Muscle of arm (tissue), 1 donor: ENCODE measurements at regions not wholly inside any gene's neighbourhood (a gene's known extent, or its start where the extent isn't known, plus 50 kb on each side); places are given as distances from the start of the nearest gene placed in this dataset.
"Not testable (repeated sequence)": the region's sequence is repeated elsewhere in the genome, so short reads cannot be mapped to it uniquely, and the experiment has no call there.

Source experiments
- DNase-seq: peaks from one replicate; pipeline ENCODE4 v3.0.0-alpha.2; 2013

GRCh38 chr13:21228738-21229137 is 52.3 kb downstream of the MRPL57 start:
- no peak for DNase-seq

- DNase-seq, result no peak
Observed at GRCh38 chr13:21229241-21230024, 53.0 kb downstream of the MRPL57 start.

- DNase-seq, result no peak
Observed at GRCh38 chr13:21230516-21230915, 54.1 kb downstream of the MRPL57 start.

GRCh38 chr13:21231426-21231940 is 55.0 kb downstream of the MRPL57 start:
- no peak for DNase-seq

- DNase-seq, result peak; percentile 53
Observed at GRCh38 chr13:21232196-21232595, 55.7 kb downstream of the MRPL57 start.

- DNase-seq, result no peak
Observed at GRCh38 chr13:21232599-21232998, 56.1 kb downstream of the MRPL57 start.

GRCh38 chr13:21233086-21233485 is 56.6 kb downstream of the MRPL57 start:
- no peak for DNase-seq

GRCh38 chr13:21234526-21234925 is 58.1 kb downstream of the MRPL57 start:
- DNase-seq, result no peak

- no peak for DNase-seq
Observed at GRCh38 chr13:21235174-21235573, 58.7 kb downstream of the MRPL57 start.

- no peak for DNase-seq
Observed at GRCh38 chr13:21237081-21237480, 60.6 kb downstream of the MRPL57 start.

- DNase-seq, result no peak
Observed at GRCh38 chr13:21238267-21238666, 61.8 kb downstream of the MRPL57 start.

GRCh38 chr13:21240586-21240985 is 64.1 kb downstream of the MRPL57 start:
- no peak for DNase-seq

- DNase-seq, result no peak
Observed at GRCh38 chr13:21242236-21242635, 65.8 kb downstream of the MRPL57 start.

GRCh38 chr13:21243045-21243897 is 66.8 kb downstream of the MRPL57 start:
- no peak for DNase-seq

GRCh38 chr13:21243898-21244184 is 67.4 kb downstream of the MRPL57 start:
- DNase-seq, result not testable (repeated sequence)

GRCh38 chr13:21246761-21247452 is 70.4 kb downstream of the MRPL57 start:
- DNase-seq, result no peak

- no peak for DNase-seq
Observed at GRCh38 chr13:21256351-21256761, 79.9 kb downstream of the MRPL57 start.

GRCh38 chr13:21256891-21257290 is 80.4 kb downstream of the MRPL57 start:
- no peak for DNase-seq

GRCh38 chr13:21259571-21260455 is 83.4 kb downstream of the MRPL57 start:
- DNase-seq, result no peak

- DNase-seq, result not testable (repeated sequence)
Observed at GRCh38 chr13:21260561-21261290, 84.3 kb downstream of the MRPL57 start.
